K562 (cell line): ENCODE measurements at regions not wholly inside any gene's neighbourhood (a gene's known extent, or its start where the extent isn't known, plus 50 kb on each side); places are given as distances from the start of the nearest gene placed in this dataset.

Experiments
- ARID1B ChIP-seq: fragments of 450-650 bp; IDR thresholded peaks from 2 replicates; pipeline ENCODE4 v1.6.1; 2016; ENCODE audit warnings: antibody characterized with exemption, mild to moderate bottlenecking, inconsistent platforms
- BRD4 ChIP-seq: fragments of 200-600 bp; sonication (generic); IDR thresholded peaks from 2 replicates; pipeline ENCODE4 v1.6.1; 2017; ENCODE audit warnings: inconsistent platforms
- MCM3 ChIP-seq: fragments of 450-650 bp; IDR thresholded peaks from 2 replicates; pipeline ENCODE4 v1.6.1; 2016
- NCOA1 ChIP-seq: fragments of 450-650 bp; IDR thresholded peaks from 2 replicates; pipeline ENCODE4 v1.6.1; 2016; ENCODE audit warnings: low read depth
- SOX6 ChIP-seq: fragments of 450-650 bp; IDR thresholded peaks from 2 replicates; pipeline ENCODE4 v1.6.1; 2014; ENCODE audit warnings: mild to moderate bottlenecking
- SRSF1 ChIP-seq: fragments of 200-400 bp; formaldehyde crosslinking; IDR thresholded peaks from 2 replicates; pipeline ENCODE4 v1.6.1; 2017; ENCODE audit warnings: mild to moderate bottlenecking, low read depth, low read length, moderate library complexity
- TAF9B ChIP-seq: fragments of 450-650 bp; IDR thresholded peaks from 2 replicates; pipeline ENCODE4 v1.6.1; 2018; ENCODE audit warnings: mild to moderate bottlenecking; ENCODE audit not compliant: partially characterized antibody
- ZNF311 ChIP-seq: fragments of 250-450 bp; sonication (Bioruptor Pico); IDR thresholded peaks from 2 replicates; pipeline ENCODE4 v1.4.0; 2020; ENCODE audit warnings: mild to moderate bottlenecking, moderate library complexity
- ZNF431 ChIP-seq: sonication (generic); formaldehyde crosslinking; IDR thresholded peaks from 2 replicates; pipeline ENCODE4 v1.8.0; 2022; ENCODE audit warnings: mild to moderate bottlenecking, missing genetic modification reagents
- TF ChIP-seq, protein P1 (sequence below): IDR thresholded peaks from 2 replicates; pipeline ENCODE4 v1.6.1; 2012; ENCODE audit warnings: low read depth, low read length, improper control_type of control experiment, borderline replicate concordance
- TF ChIP-seq, protein P2 (sequence below): fragments of 450-650 bp; IDR thresholded peaks from 2 replicates; pipeline ENCODE4 v1.6.1; 2016; ENCODE audit warnings: antibody characterized with exemption

DNA sequence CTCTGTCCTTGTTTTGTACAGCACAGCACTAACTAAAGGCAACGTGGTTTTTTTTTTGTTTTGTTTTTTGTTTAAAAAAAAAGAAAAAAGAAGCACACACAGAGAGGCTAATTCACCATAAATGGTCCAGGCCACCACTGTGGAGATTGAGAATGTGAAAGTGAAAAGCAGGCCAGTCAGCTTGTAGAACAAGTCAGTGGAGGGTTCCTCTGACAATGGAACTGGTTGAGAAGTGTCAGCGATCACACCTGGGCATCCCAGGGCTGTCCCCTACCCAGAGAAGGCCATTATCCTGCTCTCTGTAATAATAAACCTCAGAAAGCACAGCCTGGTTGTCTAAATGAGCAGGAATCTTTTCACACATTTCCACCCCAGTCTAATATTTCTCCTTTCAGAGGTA lies 119.6 kb upstream of the ZNF438 start (continued):
- TF ChIP-seq, protein P1, sequence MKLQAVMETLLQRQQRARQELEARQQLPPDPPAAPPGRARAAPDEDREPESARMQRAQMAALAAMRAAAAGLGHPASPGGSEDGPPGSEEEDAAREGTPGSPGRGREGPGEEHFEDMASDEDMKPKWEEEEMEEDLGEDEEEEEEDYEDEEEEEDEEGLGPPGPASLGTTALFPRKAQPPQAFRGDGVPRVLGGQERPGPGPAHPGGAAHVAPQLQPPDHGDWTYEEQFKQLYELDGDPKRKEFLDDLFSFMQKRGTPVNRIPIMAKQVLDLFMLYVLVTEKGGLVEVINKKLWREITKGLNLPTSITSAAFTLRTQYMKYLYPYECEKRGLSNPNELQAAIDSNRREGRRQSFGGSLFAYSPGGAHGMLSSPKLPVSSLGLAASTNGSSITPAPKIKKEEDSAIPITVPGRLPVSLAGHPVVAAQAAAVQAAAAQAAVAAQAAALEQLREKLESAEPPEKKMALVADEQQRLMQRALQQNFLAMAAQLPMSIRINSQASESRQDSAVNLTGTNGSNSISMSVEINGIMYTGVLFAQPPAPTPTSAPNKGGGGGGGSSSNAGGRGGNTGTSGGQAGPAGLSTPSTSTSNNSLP = no peak
- TF ChIP-seq BRD4 (no peak), ARID1B (no peak), ZNF311 (CRISPR knock-in tag) (no peak), SOX6 (no peak), SRSF1 (no peak), ZNF431 (CRISPR knock-in tag) (no peak), NCOA1 (no peak), MCM3 (no peak), TAF9B (no peak)
- TF ChIP-seq, protein P2, sequence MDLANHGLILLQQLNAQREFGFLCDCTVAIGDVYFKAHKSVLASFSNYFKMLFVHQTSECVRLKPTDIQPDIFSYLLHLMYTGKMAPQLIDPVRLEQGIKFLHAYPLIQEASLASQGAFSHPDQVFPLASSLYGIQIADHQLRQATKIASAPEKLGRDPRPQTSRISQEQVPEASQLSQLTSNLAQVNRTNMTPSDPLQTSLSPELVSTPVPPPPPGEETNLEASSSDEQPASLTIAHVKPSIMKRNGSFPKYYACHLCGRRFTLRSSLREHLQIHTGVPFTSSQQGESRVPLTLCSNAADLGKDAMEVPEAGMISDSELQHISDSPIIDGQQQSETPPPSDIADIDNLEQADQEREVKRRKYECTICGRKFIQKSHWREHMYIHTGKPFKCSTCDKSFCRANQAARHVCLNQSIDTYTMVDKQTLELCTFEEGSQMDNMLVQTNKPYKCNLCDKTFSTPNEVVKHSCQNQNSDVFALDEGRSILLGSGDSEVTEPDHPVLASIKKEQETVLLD = no peak
- TF ChIP-seq, all 486 proteins: peak for 0
